ENCODE measurements at regions not wholly inside any gene's neighbourhood (a gene's known extent, or its start where the extent isn't known, plus 50 kb on each side); places are given as distances from the start of the nearest gene placed in this dataset.

GRCh38 chr2:19488009-19488691, 129.7 kb upstream of the OSR1 start:
- Histone ChIP-seq H3K4me3 (ENCODE audit: low read length) (no peak overlapping the region), H3K9me3 (replicated peaks; ENCODE audit: insufficient read depth, low read length) (no peaks in the 10 kb centered on the region), H3K4me1 (ENCODE audit: low read length) (peaks cover 8% of the 10 kb centered on the region; the same call in 1 of the 2 replicates), H4K20me1 (ENCODE audit: insufficient read depth, low read length) (no peaks in the 10 kb centered on the region), H3F3A (ENCODE audit: insufficient read depth, low read length) (no peaks in the 10 kb centered on the region), H3K9ac (ENCODE audit: low read length) (no peak overlapping the region), H3K4me2 (ENCODE audit: low read depth, low read length) (no peak overlapping the region), H3K27ac (ENCODE audit: low read length) (no peak overlapping the region), H3K79me2 (ENCODE audit: low read length) (no peaks in the 10 kb centered on the region), H3K9me2 (replicated peaks; ENCODE audit: insufficient read depth, low read length) (no peaks in the 10 kb centered on the region), H2AFZ (ENCODE audit: low read length) (no peak overlapping the region), H3K36me3 (replicated peaks; ENCODE audit: insufficient read depth, low read length) (no peaks in the 10 kb centered on the region), H3K27me3 (replicated peaks; ENCODE audit: insufficient read depth, low read length) (no peaks in the 10 kb centered on the region)
- no peak for TF ChIP-seq EZH2phosphoT487 (IDR thresholded peaks at IDR 0.05; ENCODE audit: low read length)
- no peak for TF ChIP-seq EZH2 (optimal IDR thresholded peaks at IDR 0.05; ENCODE audit: low read depth, low read length)
- no peak for TF ChIP-seq CTCF (IDR thresholded peaks at IDR 0.05; ENCODE audit: low read length)
- DNase-seq = no peak

GRCh38 chr2:19484736-19485135, 126.3 kb upstream of the OSR1 start:
- Histone ChIP-seq H3K36me3 (replicated peaks; ENCODE audit: insufficient read depth, low read length) (no peaks in the 10 kb centered on the region), H3F3A (ENCODE audit: insufficient read depth, low read length) (no peaks in the 10 kb centered on the region), H3K9me3 (replicated peaks; ENCODE audit: insufficient read depth, low read length) (no peaks in the 10 kb centered on the region), H3K4me3 (ENCODE audit: low read length) (no peak overlapping the region), H3K27ac (ENCODE audit: low read length) (no peak overlapping the region), H3K4me1 (ENCODE audit: low read length) (peaks cover 8% of the 10 kb centered on the region; the same call in 1 of the 2 replicates), H3K4me2 (ENCODE audit: low read depth, low read length) (no peak overlapping the region), H3K9ac (ENCODE audit: low read length) (no peak overlapping the region), H3K79me2 (ENCODE audit: low read length) (no peaks in the 10 kb centered on the region), H4K20me1 (ENCODE audit: insufficient read depth, low read length) (no peaks in the 10 kb centered on the region), H2AFZ (ENCODE audit: low read length) (no peak overlapping the region), H3K9me2 (replicated peaks; ENCODE audit: insufficient read depth, low read length) (no peaks in the 10 kb centered on the region), H3K27me3 (replicated peaks; ENCODE audit: insufficient read depth, low read length) (no peaks in the 10 kb centered on the region)
- peak; percentile 12 for DNase-seq
- TF ChIP-seq EZH2 (optimal IDR thresholded peaks at IDR 0.05; ENCODE audit: low read depth, low read length) (no peak), CTCF (IDR thresholded peaks at IDR 0.05; ENCODE audit: low read length) (no peak), EZH2phosphoT487 (IDR thresholded peaks at IDR 0.05; ENCODE audit: low read length) (no peak)

- no peak overlapping the region for H2AFZ ChIP-seq (ENCODE audit: low read length)
- peaks cover 8% of the 10 kb centered on the region; the same call in 1 of the 2 replicates for H3K4me1 ChIP-seq (ENCODE audit: low read length)
- no peaks in the 10 kb centered on the region for H3K36me3 ChIP-seq (replicated peaks; ENCODE audit: insufficient read depth, low read length)
- no peak overlapping the region for H3K9ac ChIP-seq (ENCODE audit: low read length)
- no peaks in the 10 kb centered on the region for H3K9me3 ChIP-seq (replicated peaks; ENCODE audit: insufficient read depth, low read length)
- DNase-seq = no peak
- no peaks in the 10 kb centered on the region for H3K79me2 ChIP-seq (ENCODE audit: low read length)
- no peak overlapping the region for H3K4me3 ChIP-seq (ENCODE audit: low read length)
- TF ChIP-seq EZH2 (optimal IDR thresholded peaks at IDR 0.05; ENCODE audit: low read depth, low read length) = no peak
- H3K27me3 ChIP-seq (replicated peaks; ENCODE audit: insufficient read depth, low read length) = no peaks in the 10 kb centered on the region
- H3K27ac ChIP-seq (ENCODE audit: low read length) = no peak overlapping the region
- no peak overlapping the region for H3K4me2 ChIP-seq (ENCODE audit: low read depth, low read length)
- no peaks in the 10 kb centered on the region for H3K9me2 ChIP-seq (replicated peaks; ENCODE audit: insufficient read depth, low read length)
- no peaks in the 10 kb centered on the region for H4K20me1 ChIP-seq (ENCODE audit: insufficient read depth, low read length)
- no peaks in the 10 kb centered on the region for H3F3A ChIP-seq (ENCODE audit: insufficient read depth, low read length)
These were observed 122.2 kb upstream of the OSR1 start for GRCh38 chr2:19480673-19481072.

- no peaks in the 10 kb centered on the region for H3K9me2 ChIP-seq (replicated peaks; ENCODE audit: insufficient read depth, low read length)
- H3K9ac ChIP-seq (ENCODE audit: low read length) = no peak overlapping the region
- DNase-seq = no peak
- H3K36me3 ChIP-seq (replicated peaks; ENCODE audit: insufficient read depth, low read length) = no peaks in the 10 kb centered on the region
- H2AFZ ChIP-seq (ENCODE audit: low read length) = no peak overlapping the region
- H3K4me1 ChIP-seq (ENCODE audit: low read length) = 0 out of 2 replicates have a peak, but pooled peaks cover 3% of the 10 kb centered on the region
- TF ChIP-seq EZH2phosphoT487 (IDR thresholded peaks at IDR 0.05; ENCODE audit: low read length) = no peak
- TF ChIP-seq CTCF (IDR thresholded peaks at IDR 0.05; ENCODE audit: low read length) = no peak
- TF ChIP-seq EZH2 (optimal IDR thresholded peaks at IDR 0.05; ENCODE audit: low read depth, low read length) = no peak
- no peak overlapping the region for H3K27ac ChIP-seq (ENCODE audit: low read length)
- no peaks in the 10 kb centered on the region for H3K9me3 ChIP-seq (replicated peaks; ENCODE audit: insufficient read depth, low read length)
- no peaks in the 10 kb centered on the region for H3F3A ChIP-seq (ENCODE audit: insufficient read depth, low read length)
- H3K79me2 ChIP-seq (ENCODE audit: low read length) = no peaks in the 10 kb centered on the region
- no peak overlapping the region for H3K4me3 ChIP-seq (ENCODE audit: low read length)
- H3K27me3 ChIP-seq (replicated peaks; ENCODE audit: insufficient read depth, low read length) = no peaks in the 10 kb centered on the region
- no peaks in the 10 kb centered on the region for H4K20me1 ChIP-seq (ENCODE audit: insufficient read depth, low read length)
- no peak overlapping the region for H3K4me2 ChIP-seq (ENCODE audit: low read depth, low read length)
These were observed 121.2 kb upstream of the OSR1 start for GRCh38 chr2:19479666-19480065.

Data from MM.1S (cell line).